Right lung (tissue), 2 donors: ENCODE measurements at regions not wholly inside any gene's neighbourhood (a gene's known extent, or its start where the extent isn't known, plus 50 kb on each side); places are given as distances from the start of the nearest gene placed in this dataset.
"Not testable (repeated sequence)": the region's sequence is repeated elsewhere in the genome, so short reads cannot be mapped to it uniquely, and the experiment has no call there.

Experiments used
- DNase-seq, 2 donors: peaks; one replicate each; pipeline ENCODE4 v3.0.0-alpha.2; 2013

GRCh38 chr10:89949496-89949895 lies 248.1 kb downstream of the KIF20B start:
- no peak for DNase-seq

- no peak for DNase-seq
Observed at GRCh38 chr10:89952325-89952724, 250.9 kb downstream of the KIF20B start.

- no peak for DNase-seq
Observed at GRCh38 chr10:89952751-89953150, 251.4 kb downstream of the KIF20B start.

GRCh38 chr10:89954061-89954460 lies 252.7 kb downstream of the KIF20B start:
- DNase-seq, result no peak

GRCh38 chr10:89954787-89955566 lies 253.6 kb downstream of the KIF20B start:
- no peak for DNase-seq

GRCh38 chr10:89959433-89960110 lies 258.2 kb downstream of the KIF20B start:
- no peak for DNase-seq

GRCh38 chr10:89963451-89964102 lies 262.2 kb downstream of the KIF20B start:
- no peak for DNase-seq

- no peak for DNase-seq
Observed at GRCh38 chr10:89966211-89966610, 264.8 kb downstream of the KIF20B start.

- DNase-seq, result no peak
Observed at GRCh38 chr10:89973326-89973725, 271.9 kb downstream of the KIF20B start.

GRCh38 chr10:89975071-89975470 lies 273.7 kb downstream of the KIF20B start:
- no peak for DNase-seq

- DNase-seq, result no peak
Observed at GRCh38 chr10:89975771-89976170, 274.4 kb downstream of the KIF20B start.

GRCh38 chr10:89978081-89978480 lies 276.7 kb downstream of the KIF20B start:
- DNase-seq, result no peak

GRCh38 chr10:89979726-89980125 lies 278.3 kb downstream of the KIF20B start:
- no peak for DNase-seq

GRCh38 chr10:89980166-89980565 lies 278.8 kb downstream of the KIF20B start:
- DNase-seq, result no peak

- peak; percentile 6 to 9 for DNase-seq
Observed at GRCh38 chr10:89981891-89982290, 280.5 kb downstream of the KIF20B start.

GRCh38 chr10:89985446-89985845 lies 284.1 kb downstream of the KIF20B start:
- no peak for DNase-seq

GRCh38 chr10:89988361-89988760 lies 287.0 kb downstream of the KIF20B start:
- not testable (repeated sequence) for DNase-seq

GRCh38 chr10:89992575-89992974 lies 291.2 kb downstream of the KIF20B start:
- DNase-seq, result no peak

- DNase-seq, result no peak
Observed at GRCh38 chr10:90007226-90007625, 305.8 kb downstream of the KIF20B start.

- DNase-seq, result not testable (repeated sequence)
Observed at GRCh38 chr10:90011281-90011680, 309.9 kb downstream of the KIF20B start.

- DNase-seq, result no peak
Observed at GRCh38 chr10:90018819-90019218, 317.4 kb downstream of the KIF20B start.

- no peak for DNase-seq
Observed at GRCh38 chr10:90020506-90020905, 319.1 kb downstream of the KIF20B start.

GRCh38 chr10:90023950-90024349 lies 322.6 kb downstream of the KIF20B start:
- no peak for DNase-seq
